ENCODE measurements at regions not wholly inside any gene's neighbourhood (a gene's known extent, or its start where the extent isn't known, plus 50 kb on each side); places are given as distances from the start of the nearest gene placed in this dataset.
"Not testable (repeated sequence)": the region's sequence is repeated elsewhere in the genome, so short reads cannot be mapped to it uniquely, and the experiment has no call there.

DNA sequence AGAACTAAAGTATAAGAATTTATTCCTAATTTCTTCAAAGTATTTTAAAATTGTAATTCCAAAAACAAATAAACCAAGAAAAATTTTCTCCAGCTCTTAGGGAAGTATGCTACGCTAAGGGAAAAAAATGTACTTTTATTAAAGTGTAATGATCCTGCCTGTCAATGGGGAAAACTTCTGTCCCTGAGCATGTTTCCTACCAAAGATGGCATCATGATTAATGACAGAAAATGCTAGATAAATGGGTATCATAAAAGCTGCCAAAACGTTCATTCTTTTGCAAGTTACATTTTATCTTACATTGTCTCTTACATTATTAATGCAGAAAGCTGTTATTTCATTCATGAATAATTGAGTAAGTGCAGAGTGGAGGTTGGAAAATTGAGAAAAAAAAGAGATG, 443.4 kb downstream of the TECRL start:
- H3K27ac Mint-ChIP-seq: no peak overlapping the region
- POLR2A ChIA-PET: no interaction called here
- H3K4me3 Mint-ChIP-seq: no peak overlapping the region

GRCh38 chr4:63942706-63943286, 466.5 kb downstream of the TECRL start:
- H3K36me3 Mint-ChIP-seq (ENCODE audit: low read depth); CTCF ChIA-PET: not testable (repeated sequence)

More for the DNA sequence above, 443.4 kb downstream of the TECRL start:
- H3K36me3 Mint-ChIP-seq (ENCODE audit: low read depth): no peaks in the 10 kb centered on the region
- H3K27me3 Mint-ChIP-seq: no peaks in the 10 kb centered on the region
- no peaks in the 10 kb centered on the region for H3K4me1 Mint-ChIP-seq
- DNase-seq: no peak
- H3K9me3 Mint-ChIP-seq: peaks cover 4% of the 10 kb centered on the region
- CTCF ChIA-PET: no interaction called here

GRCh38 chr4:63937961-63938360, 471.3 kb downstream of the TECRL start:
- H3K27me3 Mint-ChIP-seq: no peaks in the 10 kb centered on the region
- no peak for DNase-seq
- CTCF ChIA-PET: no interaction called here
- POLR2A ChIA-PET: no interaction called here
- H3K4me1 Mint-ChIP-seq: no peaks in the 10 kb centered on the region
- no peak overlapping the region for H3K4me3 Mint-ChIP-seq
- peaks cover 7% of the 10 kb centered on the region for H3K9me3 Mint-ChIP-seq
- H3K36me3 Mint-ChIP-seq (ENCODE audit: low read depth): no peaks in the 10 kb centered on the region
- no peak overlapping the region for H3K27ac Mint-ChIP-seq

More at GRCh38 chr4:63942706-63943286, 466.5 kb downstream of the TECRL start:
- H3K27me3 Mint-ChIP-seq, H3K4me3 Mint-ChIP-seq, POLR2A ChIA-PET, H3K27ac Mint-ChIP-seq, H3K4me1 Mint-ChIP-seq, H3K9me3 Mint-ChIP-seq, DNase-seq: not testable (repeated sequence)

GRCh38 chr4:63922146-63922545, 487.1 kb downstream of the TECRL start:
- no peak overlapping the region for H3K4me3 Mint-ChIP-seq
- CTCF ChIA-PET: no interaction called here
- H3K4me1 Mint-ChIP-seq: no peaks in the 10 kb centered on the region
- no peaks in the 10 kb centered on the region for H3K36me3 Mint-ChIP-seq (ENCODE audit: low read depth)
- H3K27ac Mint-ChIP-seq: no peak overlapping the region
- no peaks in the 10 kb centered on the region for H3K27me3 Mint-ChIP-seq
- H3K9me3 Mint-ChIP-seq: peaks cover 9% of the 10 kb centered on the region
- POLR2A ChIA-PET: no interaction called here
- DNase-seq: no peak

GRCh38 chr4:63921561-63921960, 487.7 kb downstream of the TECRL start:
- H3K9me3 Mint-ChIP-seq: peaks cover 9% of the 10 kb centered on the region
- no peak overlapping the region for H3K4me3 Mint-ChIP-seq
- no peak overlapping the region for H3K27ac Mint-ChIP-seq
- DNase-seq: no peak
- ChIA-PET POLR2A (no interaction called here), CTCF (no interaction called here)
- no peaks in the 10 kb centered on the region for H3K4me1 Mint-ChIP-seq
- no peaks in the 10 kb centered on the region for H3K36me3 Mint-ChIP-seq (ENCODE audit: low read depth)
- no peaks in the 10 kb centered on the region for H3K27me3 Mint-ChIP-seq

GRCh38 chr4:63919636-63920365, 489.4 kb downstream of the TECRL start:
- Mint-ChIP-seq H3K9me3 (peaks cover 7% of the 10 kb centered on the region), H3K4me3 (no peak overlapping the region), H3K4me1 (no peaks in the 10 kb centered on the region), H3K27ac (no peak overlapping the region), H3K27me3 (no peaks in the 10 kb centered on the region), H3K36me3 (ENCODE audit: low read depth) (no peaks in the 10 kb centered on the region)
- POLR2A ChIA-PET: no interaction called here
- CTCF ChIA-PET: no interaction called here
- DNase-seq: no peak

- Mint-ChIP-seq H3K4me1 (no peaks in the 10 kb centered on the region), H3K4me3 (no peak overlapping the region)
- POLR2A ChIA-PET: no interaction called here
Measured at GRCh38 chr4:63906660-63907183, 502.5 kb downstream of the TECRL start.

GRCh38 chr4:63904201-63904600, 505.0 kb downstream of the TECRL start:
- H3K4me1 Mint-ChIP-seq: no peaks in the 10 kb centered on the region
- no peaks in the 10 kb centered on the region for H3K36me3 Mint-ChIP-seq (ENCODE audit: low read depth)
- ChIA-PET POLR2A (no interaction called here), CTCF (no interaction called here)
- no peaks in the 10 kb centered on the region for H3K27me3 Mint-ChIP-seq
- peaks cover 3% of the 10 kb centered on the region for H3K9me3 Mint-ChIP-seq
- no peak for DNase-seq
- no peak overlapping the region for H3K4me3 Mint-ChIP-seq
- no peak overlapping the region for H3K27ac Mint-ChIP-seq

More at GRCh38 chr4:63906660-63907183, 502.5 kb downstream of the TECRL start:
- H3K36me3 Mint-ChIP-seq (ENCODE audit: low read depth): no peaks in the 10 kb centered on the region
- no peak for DNase-seq
- no peak overlapping the region for H3K27ac Mint-ChIP-seq
- CTCF ChIA-PET: no interaction called here
- H3K27me3 Mint-ChIP-seq: no peaks in the 10 kb centered on the region
- H3K9me3 Mint-ChIP-seq: no peaks in the 10 kb centered on the region

GRCh38 chr4:63901304-63901703, 507.9 kb downstream of the TECRL start:
- no peaks in the 10 kb centered on the region for H3K36me3 Mint-ChIP-seq (ENCODE audit: low read depth)
- H3K27ac Mint-ChIP-seq: no peak overlapping the region
- no peak overlapping the region for H3K4me3 Mint-ChIP-seq
- CTCF ChIA-PET: no interaction called here
- POLR2A ChIA-PET: no interaction called here
- H3K9me3 Mint-ChIP-seq: peaks cover 10% of the 10 kb centered on the region
- no peaks in the 10 kb centered on the region for H3K27me3 Mint-ChIP-seq
- no peak for DNase-seq
- no peaks in the 10 kb centered on the region for H3K4me1 Mint-ChIP-seq

GRCh38 chr4:63898961-63899360, 510.3 kb downstream of the TECRL start:
- peaks cover 13% of the 10 kb centered on the region for H3K9me3 Mint-ChIP-seq
- no peaks in the 10 kb centered on the region for H3K27me3 Mint-ChIP-seq
- H3K4me1 Mint-ChIP-seq: no peaks in the 10 kb centered on the region
- no peaks in the 10 kb centered on the region for H3K36me3 Mint-ChIP-seq (ENCODE audit: low read depth)
- H3K4me3 Mint-ChIP-seq: no peak overlapping the region
- CTCF ChIA-PET: no interaction called here
- no peak for DNase-seq
- POLR2A ChIA-PET: no interaction called here
- H3K27ac Mint-ChIP-seq: no peak overlapping the region

DNA sequence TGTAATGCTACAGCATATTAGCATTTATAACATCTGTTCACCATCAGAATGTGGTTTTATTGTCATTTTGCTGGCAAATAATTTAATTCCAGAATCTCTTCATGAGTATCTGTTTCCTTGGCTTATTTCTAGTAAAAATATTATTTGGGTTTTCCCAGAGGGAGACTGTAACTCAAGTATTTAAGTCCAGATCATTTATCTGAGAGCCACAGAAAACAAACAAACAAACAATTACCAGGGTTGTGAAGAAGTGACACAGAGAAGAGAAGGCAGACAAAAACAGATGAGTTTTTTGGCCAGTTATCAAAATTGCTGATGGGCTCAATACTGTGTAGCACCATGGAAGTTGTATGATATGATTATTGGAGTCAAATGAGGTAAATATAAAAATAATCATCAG, 515.1 kb downstream of the TECRL start:
- Mint-ChIP-seq H3K4me3 (no peak overlapping the region), H3K4me1 (no peaks in the 10 kb centered on the region), H3K36me3 (ENCODE audit: low read depth) (no peaks in the 10 kb centered on the region), H3K27me3 (no peaks in the 10 kb centered on the region), H3K9me3 (peaks cover 12% of the 10 kb centered on the region), H3K27ac (no peak overlapping the region)
- CTCF ChIA-PET: no interaction called here
- no peak for DNase-seq
- POLR2A ChIA-PET: no interaction called here

DNA sequence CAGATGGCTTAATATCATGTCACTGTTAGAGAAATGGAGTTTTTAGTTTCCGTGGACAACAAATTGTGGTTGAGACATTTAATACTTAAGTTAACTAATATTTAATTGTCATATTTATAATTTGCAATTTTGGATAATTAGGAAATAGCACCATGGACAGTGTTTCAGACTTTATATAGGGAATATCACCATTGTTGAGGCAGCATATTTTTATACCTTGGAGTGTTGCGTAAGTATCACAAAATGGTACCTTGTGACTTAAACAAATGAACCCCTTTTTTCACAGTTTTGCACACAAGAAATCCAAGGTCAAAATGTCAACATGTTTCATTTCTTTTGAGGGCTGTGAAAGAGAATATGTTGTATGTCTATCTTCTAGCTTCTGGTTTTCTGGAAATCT, 539.9 kb downstream of the TECRL start:
- Mint-ChIP-seq H3K9me3 (peaks cover 3% of the 10 kb centered on the region), H3K4me1 (no peaks in the 10 kb centered on the region), H3K4me3 (no peak overlapping the region), H3K36me3 (ENCODE audit: low read depth) (no peaks in the 10 kb centered on the region), H3K27ac (no peak overlapping the region), H3K27me3 (no peaks in the 10 kb centered on the region)
- CTCF ChIA-PET: no interaction called here
- POLR2A ChIA-PET: no interaction called here
- DNase-seq: no peak

DNA sequence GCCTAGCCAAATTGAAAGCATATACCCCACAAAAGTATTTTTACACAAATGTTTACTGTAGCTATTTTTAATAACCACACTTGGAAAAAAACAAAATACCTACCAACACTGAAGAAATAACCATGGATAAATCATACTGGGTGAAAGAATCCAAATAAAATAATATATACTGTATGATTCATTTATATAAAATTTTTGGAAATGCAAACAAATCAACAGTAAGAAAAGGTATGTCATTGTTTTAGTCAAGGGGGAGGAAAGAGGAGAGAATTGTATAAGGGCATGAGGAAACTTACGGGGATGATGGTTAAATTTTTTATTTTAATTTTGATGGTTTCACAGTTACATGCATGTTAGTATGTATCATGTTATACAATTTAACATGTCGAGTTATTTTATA, 557.8 kb downstream of the TECRL start:
- Mint-ChIP-seq H3K36me3 (ENCODE audit: low read depth) (no peaks in the 10 kb centered on the region), H3K4me1 (no peaks in the 10 kb centered on the region), H3K4me3 (no peak overlapping the region), H3K9me3 (no peaks in the 10 kb centered on the region), H3K27me3 (no peaks in the 10 kb centered on the region), H3K27ac (no peak overlapping the region)
- DNase-seq: no peak
- ChIA-PET POLR2A (no interaction called here), CTCF (no interaction called here)

DNA sequence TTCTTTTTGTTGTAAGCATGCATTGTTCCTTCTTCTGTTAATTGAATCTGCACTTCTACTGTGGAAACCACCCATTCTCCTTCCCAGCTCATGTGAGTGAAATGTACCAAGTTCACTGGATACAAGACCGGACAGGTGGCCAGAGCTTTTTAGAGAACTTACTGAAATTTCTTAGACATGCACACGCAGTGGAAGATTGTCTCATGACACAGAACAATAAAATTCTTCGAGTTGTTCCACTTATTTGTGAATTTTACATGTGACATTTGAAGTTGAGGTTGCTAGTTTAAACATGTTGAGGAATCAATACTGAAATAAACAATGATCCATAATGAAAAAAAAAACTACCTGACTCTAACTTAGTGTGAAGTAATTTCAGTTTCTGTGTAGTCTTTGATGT, 568.0 kb downstream of the TECRL start:
- no peak for DNase-seq
- no peaks in the 10 kb centered on the region for H3K4me1 Mint-ChIP-seq
- H3K27ac Mint-ChIP-seq: no peak overlapping the region
- H3K4me3 Mint-ChIP-seq: no peak overlapping the region
- CTCF ChIA-PET: interaction anchor here (0.8 kb wide), 1 partner anchor 698 kb away, joined by 3 read pairs; no protein-coding TSS in a partner anchor
- H3K27me3 Mint-ChIP-seq: no peaks in the 10 kb centered on the region
- POLR2A ChIA-PET: no interaction called here
- H3K9me3 Mint-ChIP-seq: no peaks in the 10 kb centered on the region
- no peaks in the 10 kb centered on the region for H3K36me3 Mint-ChIP-seq (ENCODE audit: low read depth)

All from activated CD4-positive, alpha-beta memory T cell treated with anti-CD3 and anti-CD28 coated beads, Interleukin-2, amount 10 ng/mL, durations not matched to agents 7 days and 5 days (primary cell).